NAMALWA (cell line): ENCODE measurements at regions not wholly inside any gene's neighbourhood (a gene's known extent, or its start where the extent isn't known, plus 50 kb on each side); places are given as distances from the start of the nearest gene placed in this dataset.
A peak's percentile ranks its signal among the peaks of the same experiment; 100 is the strongest.
"Not testable (repeated sequence)": the region's sequence is repeated elsewhere in the genome, so short reads cannot be mapped to it uniquely, and the experiment has no call there.

Experiments used
- DNase-seq: peaks from one replicate; pipeline ENCODE4 v3.0.0-alpha.2; 2015; ENCODE audit warnings: low spot score

DNA sequence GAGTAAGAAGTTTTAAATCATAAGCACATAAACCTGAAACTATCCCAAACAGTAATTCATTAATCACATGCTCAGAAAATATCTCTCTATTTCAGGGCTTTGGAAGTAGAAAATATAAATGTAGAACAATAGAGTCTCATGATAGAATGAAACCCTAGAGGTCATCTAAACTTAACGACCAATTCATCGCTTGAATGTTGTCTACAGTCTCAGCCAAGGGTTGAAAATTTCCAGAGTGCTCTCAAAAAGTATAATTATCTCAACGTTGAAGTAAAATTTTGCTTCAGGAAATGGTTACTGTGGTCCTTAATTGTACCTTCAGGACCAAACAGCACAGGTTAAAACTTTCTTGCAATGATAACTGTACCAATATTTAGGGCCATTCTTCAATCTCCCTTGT lies 1053.6 kb upstream of the SEL1L start:
- DNase-seq = no peak

DNA sequence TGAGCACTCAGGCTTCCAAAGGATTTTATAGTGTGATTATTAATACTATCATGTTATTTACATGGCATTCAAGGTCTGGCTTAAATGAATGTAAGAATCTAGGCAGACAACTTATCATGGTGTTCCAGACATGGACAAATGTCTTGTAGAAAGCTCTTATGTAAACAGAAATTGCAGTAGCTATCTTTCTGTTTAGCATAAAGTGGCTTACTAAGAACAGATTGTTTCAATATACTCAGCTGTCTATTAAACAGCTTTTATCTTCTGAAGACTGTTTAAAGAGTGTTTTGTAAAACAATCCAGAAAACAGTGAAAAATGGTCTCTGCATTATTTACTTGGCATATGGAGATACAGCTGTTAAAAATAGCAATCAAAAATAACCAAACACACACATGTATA lies 1061.8 kb upstream of the SEL1L start:
- DNase-seq = no peak

DNA sequence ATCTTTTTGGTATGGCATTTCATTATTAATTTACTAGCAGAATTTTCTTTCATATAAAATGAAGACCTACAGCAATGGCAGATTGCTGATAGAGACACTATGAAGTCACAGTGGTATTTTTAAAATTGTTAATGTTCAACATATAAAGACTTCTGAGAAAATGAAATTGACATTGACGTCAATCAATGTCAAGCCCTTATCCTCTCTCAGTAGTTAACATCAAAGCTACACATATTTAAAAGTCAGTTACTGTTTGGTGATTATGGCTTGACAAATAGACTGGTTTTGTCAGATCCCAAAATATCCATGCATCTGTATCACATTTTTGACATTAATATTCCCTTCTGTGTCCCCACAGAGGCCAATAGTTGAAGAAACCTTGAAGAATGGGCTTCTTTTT lies 1069.1 kb upstream of the SEL1L start:
- no peak for DNase-seq

DNA sequence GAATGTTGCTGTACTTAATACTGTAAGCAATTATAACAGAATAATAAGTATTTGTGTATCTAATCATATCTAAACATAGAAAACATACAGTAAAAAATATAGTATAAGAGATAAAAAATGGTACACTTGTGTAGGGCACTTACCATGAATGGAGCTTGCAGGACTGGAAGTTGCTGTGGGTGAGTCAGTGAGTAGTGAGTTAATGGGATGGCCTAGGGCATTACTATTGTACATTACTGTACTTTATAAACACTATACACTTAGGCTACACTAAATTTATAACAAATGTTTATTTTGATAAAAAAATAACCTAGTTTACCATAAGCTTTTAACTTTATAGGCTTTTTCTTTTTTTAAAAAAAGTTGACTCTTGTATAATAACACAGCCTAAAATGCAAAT lies 1071.2 kb upstream of the SEL1L start:
- no peak for DNase-seq

DNA sequence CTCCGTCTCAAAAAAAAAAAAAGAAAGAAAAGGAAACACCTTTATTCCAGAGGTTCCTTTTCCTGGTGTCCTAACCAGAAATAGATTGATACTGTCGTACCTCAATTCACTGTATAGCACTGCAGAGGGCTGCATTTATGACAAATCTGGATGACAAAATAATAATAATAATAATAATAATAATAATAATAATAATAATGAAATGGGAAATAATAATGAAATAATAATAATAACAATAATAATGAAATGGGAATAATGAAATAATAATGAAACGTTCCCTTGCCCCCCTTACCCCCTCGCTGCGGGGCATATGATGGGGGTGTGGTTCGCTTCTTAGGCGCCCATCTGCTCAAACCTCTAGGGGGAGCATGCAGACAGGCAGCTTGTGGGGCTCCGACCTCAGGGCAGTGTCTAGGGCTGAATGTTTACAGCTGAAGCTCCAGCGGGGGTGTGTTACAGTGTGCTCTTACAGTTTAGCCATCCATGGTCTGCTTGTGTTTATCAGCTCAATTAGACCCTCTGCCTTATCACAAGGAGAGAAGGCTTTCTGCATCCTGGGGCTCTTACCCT lies 1088.3 kb upstream of the SEL1L start:
- DNase-seq = peak; percentile 25

DNA sequence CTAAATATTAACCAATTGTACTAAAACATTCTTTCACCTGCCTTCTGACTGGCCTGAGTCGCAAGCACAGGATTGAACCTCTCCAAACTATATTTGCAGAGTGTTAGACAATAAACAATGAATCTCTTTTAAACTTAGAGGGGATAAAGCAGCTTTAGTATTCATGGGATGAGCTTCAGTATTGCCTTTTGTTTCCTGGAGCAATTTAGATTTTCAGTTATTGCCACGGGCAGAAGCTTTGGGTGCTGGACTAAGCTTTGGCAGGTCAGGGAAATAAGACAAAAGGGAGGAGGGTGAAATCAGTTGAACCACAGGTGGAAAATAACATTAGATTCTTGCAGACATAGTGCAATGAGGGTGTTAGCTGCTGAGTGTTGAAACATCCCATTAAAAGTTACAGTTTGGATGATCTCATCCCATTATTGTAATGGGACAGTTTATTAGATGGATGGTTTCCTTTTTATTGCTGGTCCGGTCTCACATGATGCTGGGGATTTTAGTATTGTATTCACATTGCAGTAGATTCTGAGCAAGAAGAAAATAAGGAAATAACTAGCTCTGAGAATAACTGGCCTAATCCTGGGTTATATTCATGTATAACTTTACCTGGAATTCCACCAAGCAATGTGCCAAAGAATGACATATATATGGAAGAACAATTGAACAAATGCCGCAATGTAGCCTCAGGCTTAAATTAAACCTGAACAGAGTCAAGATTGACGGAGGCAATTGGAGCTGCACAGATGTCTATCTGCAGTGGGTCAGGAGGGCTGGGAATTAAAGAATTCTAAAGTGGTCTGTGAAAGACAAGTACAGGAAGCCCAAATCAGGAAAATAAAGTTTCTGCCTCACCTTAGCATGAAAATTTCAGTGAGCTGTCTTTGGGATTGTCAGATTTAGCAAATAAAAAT lies 1092.8 kb upstream of the SEL1L start:
- DNase-seq = no peak

DNA sequence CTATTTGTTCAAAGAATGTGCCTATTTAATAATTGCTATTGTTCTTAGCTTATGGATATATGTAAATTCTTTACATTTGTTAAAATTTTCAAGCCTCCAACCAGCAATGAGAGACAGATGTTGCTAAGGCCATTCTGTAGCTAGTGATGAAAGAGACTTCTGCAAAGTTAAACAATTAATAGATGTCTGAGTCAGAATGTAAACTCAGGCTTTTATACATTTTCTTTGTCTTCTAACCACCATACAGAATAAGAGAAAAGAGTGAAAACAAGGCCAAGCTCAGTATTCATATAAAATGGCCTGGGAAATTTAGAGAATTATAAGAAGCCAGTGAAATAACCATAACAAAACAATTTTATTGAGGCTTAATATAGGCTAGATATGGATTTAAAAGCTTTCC lies 1102.3 kb upstream of the SEL1L start:
- DNase-seq = no peak

DNA sequence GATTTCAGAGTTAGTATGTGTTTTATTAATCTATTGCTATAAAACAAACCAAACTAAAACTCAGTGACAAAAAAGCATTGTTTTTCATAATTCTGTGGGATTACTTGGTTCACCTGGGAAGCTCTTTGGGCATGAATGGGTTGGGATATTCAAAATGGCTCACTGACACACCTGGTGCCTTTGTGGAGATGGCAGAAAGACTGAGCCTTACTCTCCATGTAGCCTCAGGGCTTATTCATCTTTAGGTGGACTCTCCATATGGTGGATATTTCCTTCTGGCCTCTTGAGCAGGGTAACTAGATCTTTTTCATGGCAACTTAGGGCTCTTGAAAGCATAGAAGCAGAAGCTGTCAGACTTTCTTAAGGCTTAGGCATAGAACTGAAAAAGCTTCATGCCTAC lies 1102.8 kb upstream of the SEL1L start:
- DNase-seq = no peak

DNA sequence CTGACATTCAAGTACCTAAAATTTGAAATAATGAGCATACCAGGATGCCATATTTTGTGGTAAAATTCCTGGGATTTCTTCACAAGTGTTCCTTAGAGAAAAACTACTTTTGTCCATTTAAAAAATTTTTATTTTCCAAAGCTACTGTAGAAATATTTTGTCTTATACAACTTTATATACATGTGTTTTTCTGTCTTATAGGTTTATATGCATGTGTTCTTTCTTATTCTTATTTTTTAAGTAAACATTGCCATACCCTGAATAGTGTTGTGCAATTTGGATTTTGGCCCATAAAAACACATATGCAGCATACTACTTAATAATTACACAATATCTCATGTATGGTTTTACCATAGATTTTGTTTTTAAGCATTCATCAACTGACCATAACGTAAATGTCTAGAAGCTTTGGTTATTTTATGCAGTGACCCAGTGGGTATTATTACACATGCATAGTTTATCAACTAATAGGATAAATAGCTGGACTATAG lies 1107.4 kb upstream of the SEL1L start:
- DNase-seq = no peak

DNA sequence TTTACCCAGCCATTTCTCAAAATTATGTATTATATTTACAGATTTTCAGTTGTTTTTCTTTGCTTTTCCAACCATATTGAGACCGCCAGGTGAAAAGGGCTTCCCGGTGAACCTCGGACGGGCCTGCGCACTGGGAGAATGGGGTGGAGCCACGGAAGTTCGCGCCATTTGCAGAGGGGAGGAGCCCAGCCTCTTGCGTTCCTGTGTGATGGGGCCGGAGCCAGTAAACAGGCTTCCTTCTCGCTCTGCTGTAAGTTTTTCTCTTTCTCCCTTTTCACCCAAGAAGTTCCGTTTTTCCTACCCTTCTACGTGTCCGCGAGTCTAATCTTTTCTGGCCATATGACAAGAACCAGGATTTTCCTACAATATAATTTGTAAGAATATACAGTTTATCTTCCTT lies 1108.8 kb upstream of the SEL1L start:
- no peak for DNase-seq

DNA sequence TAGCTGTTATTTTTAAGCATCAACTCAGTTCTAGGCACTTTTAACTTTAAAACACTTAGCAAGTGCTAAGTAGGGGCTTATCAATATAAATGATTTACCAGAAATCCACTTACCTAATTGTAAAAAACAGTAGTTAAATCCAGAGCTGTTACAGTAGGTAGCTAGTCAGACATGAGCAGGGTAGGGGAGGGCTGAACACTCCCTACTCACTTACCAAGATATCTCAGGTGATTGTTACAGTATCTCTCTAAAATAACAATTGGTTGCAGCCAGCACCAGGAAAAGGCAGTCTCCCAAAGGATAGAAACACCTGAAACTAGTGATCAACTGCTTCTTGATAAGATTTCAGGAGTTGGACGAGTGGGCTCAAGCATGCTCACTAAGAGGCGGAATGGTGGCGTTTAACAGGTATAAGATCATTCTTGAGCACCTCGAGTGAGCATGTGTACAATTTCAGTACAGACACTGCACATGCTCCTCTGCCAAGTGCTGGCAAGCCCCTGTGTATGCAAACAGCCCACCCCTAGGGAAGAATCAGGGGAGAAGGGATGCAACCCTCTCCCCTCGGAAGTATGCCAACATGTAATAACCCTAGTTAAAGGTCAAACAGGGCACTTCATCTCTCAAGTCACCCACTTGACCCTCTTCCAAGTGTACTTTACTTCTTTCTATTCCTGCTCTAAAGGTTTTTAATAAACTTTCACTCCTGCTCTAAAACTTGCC lies 1113.6 kb upstream of the SEL1L start:
- no peak for DNase-seq

DNA sequence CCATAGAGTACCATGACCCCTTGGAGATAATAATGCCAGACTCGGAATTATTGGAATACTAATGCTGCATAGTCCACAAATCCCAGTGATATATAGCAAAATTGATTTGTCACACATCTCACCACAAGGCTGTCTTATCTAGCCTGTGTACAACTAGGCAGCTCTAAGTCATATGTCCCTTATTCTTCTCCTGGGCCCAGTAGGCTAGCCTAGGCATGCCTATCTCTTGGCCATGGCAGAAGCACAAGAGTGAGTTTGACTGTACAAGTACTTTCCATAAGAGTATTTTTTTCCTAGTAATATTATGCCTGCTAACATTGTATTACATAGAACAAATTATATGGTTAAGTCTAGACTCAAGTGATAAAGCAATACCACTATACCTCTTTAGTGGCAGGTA lies 1122.1 kb upstream of the SEL1L start:
- no peak for DNase-seq

DNA sequence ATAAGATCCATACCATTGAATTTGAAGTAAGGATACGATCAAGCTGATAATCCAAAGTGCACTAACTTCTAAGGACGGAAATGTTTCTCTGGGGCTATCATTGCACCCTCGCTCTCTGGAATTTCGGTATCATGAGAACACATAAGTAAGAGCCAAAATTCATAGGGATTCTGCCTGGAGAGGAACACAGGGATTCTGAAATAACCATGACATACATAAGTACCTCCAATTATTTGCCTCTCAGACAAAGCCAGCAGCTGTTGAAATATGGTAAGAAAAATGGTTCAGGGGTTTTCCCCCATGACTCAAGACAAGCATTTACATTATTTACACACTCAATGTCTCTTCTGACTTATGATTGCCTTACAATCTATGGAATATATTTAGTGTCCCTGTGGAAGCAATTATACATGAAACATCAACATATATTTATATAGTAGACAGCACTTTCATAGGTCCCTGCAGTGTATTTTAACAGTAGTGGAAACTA lies 1123.6 kb upstream of the SEL1L start:
- no peak for DNase-seq

DNA sequence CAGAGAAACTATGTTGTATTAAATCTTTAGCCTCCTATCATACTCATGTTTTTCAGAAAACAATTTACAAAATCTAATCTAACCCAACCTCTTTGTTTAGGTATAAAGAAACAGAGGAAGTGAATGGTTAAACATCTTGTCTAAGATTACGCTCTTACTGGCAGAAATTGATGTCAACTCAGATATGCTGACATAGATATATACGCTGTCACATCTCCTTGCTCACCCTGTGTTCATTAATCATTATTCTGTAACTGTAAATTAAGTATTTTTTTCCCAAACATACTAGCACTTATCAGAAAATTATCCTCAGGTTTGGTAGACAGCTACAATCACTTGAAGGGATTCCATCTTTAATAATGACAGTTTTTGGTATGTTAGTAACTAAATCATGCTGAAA lies 1127.6 kb upstream of the SEL1L start:
- no peak for DNase-seq

DNA sequence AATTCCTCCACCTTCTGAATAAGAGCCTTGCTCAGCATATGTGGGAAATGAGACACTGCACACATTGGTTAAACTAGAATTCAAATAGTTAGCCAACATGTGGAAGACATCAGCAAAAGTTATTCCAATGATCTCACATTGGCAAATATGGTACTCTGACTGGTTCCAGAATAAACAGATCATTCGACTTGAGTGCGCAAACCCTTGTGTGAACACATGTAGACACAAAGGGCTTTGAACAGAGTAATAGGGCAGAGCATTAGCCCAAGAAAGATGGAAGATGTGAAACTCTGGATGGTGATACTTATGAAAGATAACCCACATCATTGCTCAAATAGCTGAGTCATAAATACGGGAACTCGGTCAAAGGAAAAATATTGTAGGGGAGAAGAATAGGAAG lies 1133.4 kb upstream of the SEL1L start:
- no peak for DNase-seq

DNA sequence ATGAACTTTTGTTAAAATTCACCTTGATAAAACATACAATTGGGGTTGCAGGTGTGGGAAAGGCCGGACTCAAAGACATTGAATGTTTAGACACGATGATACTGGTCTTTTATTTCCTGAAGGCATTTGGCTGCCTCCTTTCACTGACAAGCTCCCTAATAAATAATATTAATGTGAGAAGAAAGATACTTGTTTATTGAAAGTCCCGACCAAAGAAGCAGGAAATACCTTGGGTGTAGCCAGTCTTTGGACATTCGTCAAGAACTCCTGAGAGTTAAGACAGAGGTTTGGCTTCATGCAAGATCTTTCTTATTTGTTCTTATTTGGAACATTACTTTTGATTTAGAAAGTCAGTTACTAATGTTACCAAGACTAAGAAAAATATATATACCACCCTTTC lies 1133.8 kb upstream of the SEL1L start:
- no peak for DNase-seq

DNA sequence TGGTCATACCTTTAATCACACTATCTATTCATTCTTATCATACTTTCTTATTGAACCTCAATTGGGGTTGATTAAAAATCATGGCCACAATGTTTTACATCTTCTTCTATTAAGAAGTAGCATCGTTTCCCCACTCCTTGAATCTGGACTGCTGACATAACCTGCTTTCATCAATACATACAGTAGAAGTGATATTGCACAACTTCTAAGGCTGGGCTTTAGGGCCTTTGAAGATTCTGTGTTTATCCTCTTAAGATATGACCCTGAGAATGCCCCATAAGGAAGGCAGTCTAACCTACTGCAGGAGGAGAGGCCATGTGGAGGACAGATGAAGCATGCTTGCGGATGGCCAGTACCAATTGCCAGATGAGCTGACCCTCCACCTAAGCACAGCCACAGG lies 1142.8 kb upstream of the SEL1L start:
- no peak for DNase-seq

DNA sequence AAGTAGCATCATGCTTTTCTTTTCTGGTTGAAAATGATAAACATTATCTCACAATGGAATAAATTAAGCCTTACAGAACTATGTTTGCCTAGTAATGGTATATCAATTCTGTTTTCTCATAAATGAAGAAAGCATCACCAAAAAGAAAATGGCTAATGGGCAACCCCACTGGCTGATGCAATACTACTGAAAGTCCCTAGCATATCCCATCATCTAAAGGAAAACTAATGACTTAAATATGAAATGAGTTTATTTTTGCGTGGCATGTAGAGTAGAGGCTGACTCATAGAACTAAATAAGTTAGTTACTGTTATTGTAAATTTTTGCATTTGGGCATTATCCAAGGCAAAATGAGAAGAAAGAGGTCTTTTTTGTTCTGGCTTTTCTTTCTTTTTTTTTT lies 1156.3 kb upstream of the SEL1L start:
- DNase-seq = no peak

DNA sequence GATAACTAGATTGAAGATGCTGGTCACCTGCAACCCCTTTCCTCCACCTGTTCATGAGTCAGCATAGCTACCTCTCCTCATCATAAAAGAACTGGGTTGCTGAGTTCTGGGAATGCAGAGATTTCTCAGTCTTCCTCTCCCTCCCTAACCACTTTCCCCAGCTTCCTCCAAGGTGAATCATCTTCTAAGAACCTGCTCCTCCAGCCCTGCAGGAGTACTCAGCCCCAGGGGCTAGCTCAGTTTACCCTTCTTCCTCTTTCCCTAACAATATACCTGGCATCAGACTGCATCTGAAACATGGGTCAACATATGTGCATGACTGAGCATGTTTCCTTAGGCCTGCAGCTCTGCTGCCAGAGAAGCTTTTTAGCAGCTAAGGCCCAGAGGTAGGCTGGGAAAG lies 1157.5 kb upstream of the SEL1L start:
- DNase-seq = not testable (repeated sequence)

DNA sequence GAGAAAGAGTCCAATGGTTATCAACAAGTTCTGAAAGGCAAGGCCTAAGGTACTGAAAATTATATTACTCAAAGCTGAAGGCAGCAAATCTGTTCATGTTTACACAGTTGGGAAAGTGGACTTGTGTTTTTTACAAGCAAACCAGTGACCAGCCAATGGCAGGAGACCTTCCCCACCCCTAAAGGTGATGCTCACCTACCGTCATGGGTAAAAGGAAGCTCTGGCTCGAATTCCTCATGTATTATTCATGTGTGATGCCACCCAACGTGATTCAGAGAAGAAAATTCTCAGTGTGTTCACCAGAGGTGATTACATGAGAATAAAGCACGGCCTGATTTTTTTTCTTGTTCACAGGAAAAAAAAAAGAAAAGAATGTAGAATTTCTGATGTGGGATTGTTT lies 1161.2 kb upstream of the SEL1L start:
- DNase-seq = no peak

DNA sequence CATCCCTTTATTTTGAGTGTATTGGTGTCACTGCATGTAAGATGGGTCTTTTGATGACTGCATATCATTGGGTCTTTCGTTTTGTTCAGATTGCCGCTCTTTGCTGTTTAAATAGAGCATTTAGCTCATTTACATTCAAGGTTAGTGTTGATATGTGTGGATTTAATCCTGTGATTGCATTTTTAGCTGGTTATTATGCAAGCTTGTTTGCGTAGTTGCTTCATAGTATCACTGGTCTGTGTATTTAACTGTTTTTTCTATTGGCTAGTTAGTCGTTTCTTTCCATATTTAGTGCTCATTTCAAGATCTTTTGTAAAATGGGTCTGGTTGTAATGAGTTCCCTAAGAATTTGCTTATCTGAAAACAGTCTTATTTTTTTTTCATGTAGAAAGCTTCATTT lies 1170.6 kb upstream of the SEL1L start:
- no peak for DNase-seq

DNA sequence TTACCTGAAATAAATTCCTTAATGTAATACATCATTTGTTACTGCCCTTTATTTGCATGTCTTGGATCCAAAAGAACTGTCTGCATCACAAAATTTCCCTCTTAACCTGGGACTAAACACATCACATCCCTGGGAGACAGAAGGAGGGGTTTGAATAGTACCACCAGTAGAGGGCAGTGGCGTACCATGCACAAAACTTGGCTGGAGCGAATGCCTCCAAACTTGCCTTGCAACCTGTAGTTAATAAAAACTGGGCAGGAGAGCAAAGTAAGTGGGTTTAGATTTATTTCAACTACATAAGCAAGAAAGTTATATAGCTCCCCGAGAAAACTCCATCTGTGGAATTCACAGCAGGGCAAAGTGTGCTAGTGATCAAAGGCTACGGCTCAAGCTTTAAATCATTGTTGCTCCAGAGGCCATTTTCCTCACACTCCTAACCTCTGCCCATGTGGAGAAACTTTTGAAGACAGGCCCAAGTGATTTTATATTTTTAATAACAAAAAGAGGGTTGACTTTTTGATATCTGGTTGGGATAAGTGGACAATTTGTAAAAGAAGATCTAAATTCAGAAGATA lies 1176.7 kb upstream of the SEL1L start:
- DNase-seq = peak; percentile 70

DNA sequence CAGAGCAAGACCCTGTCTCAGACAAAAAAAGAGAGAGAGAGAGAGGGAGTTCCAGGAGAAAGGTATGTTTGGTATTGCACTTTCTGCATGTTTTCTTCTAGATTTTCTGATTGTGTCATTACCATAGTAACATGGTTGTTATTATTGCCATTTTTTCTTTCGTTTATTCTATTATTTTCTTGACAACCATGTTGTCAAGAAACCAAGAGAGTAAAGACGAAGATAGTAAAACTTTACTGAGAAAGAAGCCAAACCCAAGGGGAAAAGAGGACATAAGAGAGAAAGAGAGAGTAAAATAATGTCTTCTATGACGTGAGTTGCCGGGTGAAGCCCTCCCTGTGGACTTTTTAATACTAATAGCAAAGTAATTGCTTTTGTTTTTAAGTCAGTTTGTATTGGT lies 1186.0 kb upstream of the SEL1L start:
- DNase-seq = no peak
